ENCODE measurements at regions not wholly inside any gene's neighbourhood (a gene's known extent, or its start where the extent isn't known, plus 50 kb on each side); places are given as distances from the start of the nearest gene placed in this dataset.

DNA sequence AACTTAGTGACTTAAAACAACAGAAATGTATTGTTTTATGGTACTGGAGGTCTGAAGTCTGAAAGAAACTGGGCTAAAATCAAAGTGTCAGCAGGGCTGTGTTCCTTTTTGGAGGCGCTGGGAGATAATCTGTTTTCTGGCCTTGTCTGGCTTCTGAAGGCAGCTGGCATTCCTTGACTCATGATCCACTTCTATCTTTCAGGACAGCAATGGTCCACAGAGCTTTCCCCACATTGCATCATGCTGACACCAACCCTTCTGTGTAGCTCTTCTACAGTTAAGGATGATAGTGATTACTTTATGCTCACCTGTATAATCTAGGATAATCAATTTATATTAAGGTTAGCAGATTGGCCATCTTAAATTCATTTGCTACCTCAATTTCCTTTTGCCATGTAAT lies 392.1 kb downstream of the TDRD15 start:
- TF ChIP-seq PBX3 (CRISPR knock-in tag; IDR thresholded peaks at IDR 0.05) (no peak), ZNF660 (tag by site-specific recombination; IDR thresholded peaks at IDR 0.05) (no peak), ZBTB11 (tag by site-specific recombination; conservative IDR thresholded peaks at IDR 0.05; ENCODE audit: low read depth) (no peak), ZNF658 (tag by site-specific recombination; IDR thresholded peaks at IDR 0.05) (no peak)
- TF ChIP-seq, protein P1, sequence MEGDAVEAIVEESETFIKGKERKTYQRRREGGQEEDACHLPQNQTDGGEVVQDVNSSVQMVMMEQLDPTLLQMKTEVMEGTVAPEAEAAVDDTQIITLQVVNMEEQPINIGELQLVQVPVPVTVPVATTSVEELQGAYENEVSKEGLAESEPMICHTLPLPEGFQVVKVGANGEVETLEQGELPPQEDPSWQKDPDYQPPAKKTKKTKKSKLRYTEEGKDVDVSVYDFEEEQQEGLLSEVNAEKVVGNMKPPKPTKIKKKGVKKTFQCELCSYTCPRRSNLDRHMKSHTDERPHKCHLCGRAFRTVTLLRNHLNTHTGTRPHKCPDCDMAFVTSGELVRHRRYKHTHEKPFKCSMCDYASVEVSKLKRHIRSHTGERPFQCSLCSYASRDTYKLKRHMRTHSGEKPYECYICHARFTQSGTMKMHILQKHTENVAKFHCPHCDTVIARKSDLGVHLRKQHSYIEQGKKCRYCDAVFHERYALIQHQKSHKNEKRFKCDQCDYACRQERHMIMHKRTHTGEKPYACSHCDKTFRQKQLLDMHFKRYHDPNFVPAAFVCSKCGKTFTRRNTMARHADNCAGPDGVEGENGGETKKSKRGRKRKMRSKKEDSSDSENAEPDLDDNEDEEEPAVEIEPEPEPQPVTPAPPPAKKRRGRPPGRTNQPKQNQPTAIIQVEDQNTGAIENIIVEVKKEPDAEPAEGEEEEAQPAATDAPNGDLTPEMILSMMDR (tag by site-specific recombination; IDR thresholded peaks at IDR 0.05) = no peak
- TF ChIP-seq, protein P2, sequence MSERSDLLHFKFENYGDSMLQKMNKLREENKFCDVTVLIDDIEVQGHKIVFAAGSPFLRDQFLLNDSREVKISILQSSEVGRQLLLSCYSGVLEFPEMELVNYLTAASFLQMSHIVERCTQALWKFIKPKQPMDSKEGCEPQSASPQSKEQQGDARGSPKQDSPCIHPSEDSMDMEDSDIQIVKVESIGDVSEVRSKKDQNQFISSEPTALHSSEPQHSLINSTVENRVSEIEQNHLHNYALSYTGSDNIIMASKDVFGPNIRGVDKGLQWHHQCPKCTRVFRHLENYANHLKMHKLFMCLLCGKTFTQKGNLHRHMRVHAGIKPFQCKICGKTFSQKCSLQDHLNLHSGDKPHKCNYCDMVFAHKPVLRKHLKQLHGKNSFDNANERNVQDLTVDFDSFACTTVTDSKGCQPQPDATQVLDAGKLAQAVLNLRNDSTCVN (tag by site-specific recombination; optimal IDR thresholded peaks at IDR 0.05) = no peak
- TF ChIP-seq, protein P3, sequence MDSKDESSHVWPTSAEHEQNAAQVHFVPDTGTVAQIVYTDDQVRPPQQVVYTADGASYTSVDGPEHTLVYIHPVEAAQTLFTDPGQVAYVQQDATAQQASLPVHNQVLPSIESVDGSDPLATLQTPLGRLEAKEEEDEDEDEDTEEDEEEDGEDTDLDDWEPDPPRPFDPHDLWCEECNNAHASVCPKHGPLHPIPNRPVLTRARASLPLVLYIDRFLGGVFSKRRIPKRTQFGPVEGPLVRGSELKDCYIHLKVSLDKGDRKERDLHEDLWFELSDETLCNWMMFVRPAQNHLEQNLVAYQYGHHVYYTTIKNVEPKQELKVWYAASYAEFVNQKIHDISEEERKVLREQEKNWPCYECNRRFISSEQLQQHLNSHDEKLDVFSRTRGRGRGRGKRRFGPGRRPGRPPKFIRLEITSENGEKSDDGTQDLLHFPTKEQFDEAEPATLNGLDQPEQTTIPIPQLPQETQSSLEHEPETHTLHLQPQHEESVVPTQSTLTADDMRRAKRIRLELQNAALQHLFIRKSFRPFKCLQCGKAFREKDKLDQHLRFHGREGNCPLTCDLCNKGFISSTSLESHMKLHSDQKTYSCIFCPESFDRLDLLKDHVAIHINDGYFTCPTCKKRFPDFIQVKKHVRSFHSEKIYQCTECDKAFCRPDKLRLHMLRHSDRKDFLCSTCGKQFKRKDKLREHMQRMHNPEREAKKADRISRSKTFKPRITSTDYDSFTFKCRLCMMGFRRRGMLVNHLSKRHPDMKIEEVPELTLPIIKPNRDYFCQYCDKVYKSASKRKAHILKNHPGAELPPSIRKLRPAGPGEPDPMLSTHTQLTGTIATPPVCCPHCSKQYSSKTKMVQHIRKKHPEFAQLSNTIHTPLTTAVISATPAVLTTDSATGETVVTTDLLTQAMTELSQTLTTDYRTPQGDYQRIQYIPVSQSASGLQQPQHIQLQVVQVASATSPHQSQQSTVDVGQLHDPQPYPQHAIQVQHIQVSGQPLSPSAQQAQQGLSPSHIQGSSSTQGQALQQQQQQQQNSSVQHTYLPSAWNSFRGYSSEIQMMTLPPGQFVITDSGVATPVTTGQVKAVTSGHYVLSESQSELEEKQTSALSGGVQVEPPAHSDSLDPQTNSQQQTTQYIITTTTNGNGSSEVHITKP (tag by site-specific recombination; IDR thresholded peaks at IDR 0.05) = no peak

Measured in HEK293 (cell line).